HG03439 (cell line): ENCODE measurements at regions not wholly inside any gene's neighbourhood (a gene's known extent, or its start where the extent isn't known, plus 50 kb on each side); places are given as distances from the start of the nearest gene placed in this dataset.
"Not testable (repeated sequence)": the region's sequence is repeated elsewhere in the genome, so short reads cannot be mapped to it uniquely, and the experiment has no call there.

ENCODE experiments used
- ATAC-seq: cut with Tn5 transposase; IDR thresholded peaks from one replicate; pipeline ENCODE4 v1.9.1; 2021; ENCODE audit warnings: mild to moderate bottlenecking, moderate library complexity; ENCODE audit not compliant: unreplicated experiment

- ATAC-seq: no peak
Measured at GRCh38 chr5:123997462-123998215, 485.7 kb downstream of the CSNK1G3 start.

GRCh38 chr5:123997064-123997461 lies 485.1 kb downstream of the CSNK1G3 start:
- ATAC-seq: no peak

GRCh38 chr5:123992641-123993040 lies 480.7 kb downstream of the CSNK1G3 start:
- no peak for ATAC-seq

- ATAC-seq: no peak
Measured at GRCh38 chr5:123987956-123988355, 476.0 kb downstream of the CSNK1G3 start.

- ATAC-seq: no peak
Measured at GRCh38 chr5:123976379-123977033, 464.5 kb downstream of the CSNK1G3 start.

- not testable (repeated sequence) for ATAC-seq
Measured at GRCh38 chr5:123975521-123975920, 463.5 kb downstream of the CSNK1G3 start.

- ATAC-seq: no peak
Measured at GRCh38 chr5:123966781-123967180, 454.8 kb downstream of the CSNK1G3 start.

- ATAC-seq: no peak
Measured at GRCh38 chr5:123965626-123966025, 453.6 kb downstream of the CSNK1G3 start.

- no peak for ATAC-seq
Measured at GRCh38 chr5:123964884-123965283, 452.9 kb downstream of the CSNK1G3 start.

- ATAC-seq: no peak
Measured at GRCh38 chr5:123960526-123960925, 448.5 kb downstream of the CSNK1G3 start.

- ATAC-seq: no peak
Measured at GRCh38 chr5:123951582-123951977, 439.6 kb downstream of the CSNK1G3 start.

- no peak for ATAC-seq
Measured at GRCh38 chr5:123950701-123951581, 439.0 kb downstream of the CSNK1G3 start.

- no peak for ATAC-seq
Measured at GRCh38 chr5:123949807-123950340, 437.9 kb downstream of the CSNK1G3 start.

- ATAC-seq: no peak
Measured at GRCh38 chr5:123949043-123949804, 437.2 kb downstream of the CSNK1G3 start.

- no peak for ATAC-seq
Measured at GRCh38 chr5:123947797-123948196, 435.8 kb downstream of the CSNK1G3 start.

- no peak for ATAC-seq
Measured at GRCh38 chr5:123945548-123945947, 433.6 kb downstream of the CSNK1G3 start.

- no peak for ATAC-seq
Measured at GRCh38 chr5:123943151-123943550, 431.2 kb downstream of the CSNK1G3 start.

- no peak for ATAC-seq
Measured at GRCh38 chr5:123940416-123940815, 428.4 kb downstream of the CSNK1G3 start.

GRCh38 chr5:123937230-123937629 lies 425.3 kb downstream of the CSNK1G3 start:
- ATAC-seq: no peak

- no peak for ATAC-seq
Measured at GRCh38 chr5:123936548-123936947, 424.6 kb downstream of the CSNK1G3 start.
